Panc1 (cell line): ENCODE measurements at regions not wholly inside any gene's neighbourhood (a gene's known extent, or its start where the extent isn't known, plus 50 kb on each side); places are given as distances from the start of the nearest gene placed in this dataset.

Experiments used
- ATAC-seq: fragments of 200-7000 bp; cut with Tn5 transposase; 2 replicates; pipeline ENCODE4 v1.9.1; 2020; ENCODE audit warnings: mild to moderate bottlenecking, moderate library complexity
- BruUV-seq: library from RNA; stranded (reverse); fragments of 400-500 nt; replicated peaks from 2 replicates; lab custom pipeline; 2021; lab: Mats Ljungman, UMichigan
- CTCF ChIA-PET: fragments of 300-600 bp; sonication (Branson Sonifier 250); formaldehyde crosslinking; loops from one replicate; lab custom pipeline; 2022; ENCODE audit warnings: antibody characterized with exemption; lab: Charles Lee
- POLR2A ChIA-PET: fragments of 300-600 bp; sonication (Branson Sonifier 250); formaldehyde crosslinking; loops from one replicate; lab custom pipeline; 2022; ENCODE audit warnings: antibody characterized with exemption; lab: Charles Lee
- DNase-seq: peaks from one replicate; pipeline ENCODE4 v3.0.0-alpha.2; 2010; ENCODE audit warnings: low read depth, low spot score
- H3K27ac ChIP-seq: 2 replicates; pipeline ENCODE4 v1.5.1; 2011; ENCODE audit warnings: mild to moderate bottlenecking, low read length, inconsistent platforms
- H3K27me3 ChIP-seq: fragments of 200-500 bp; sonication (Bioruptor generic); 2 replicates; pipeline ENCODE4 v1.6.0; 2014; ENCODE audit warnings: low read length, inconsistent platforms; ENCODE audit not compliant: control insufficient read depth, insufficient read depth
- H3K36me3 ChIP-seq: fragments of 200-500 bp; sonication (Bioruptor generic); 2 replicates; pipeline ENCODE4 v1.5.1; 2014; ENCODE audit warnings: inconsistent platforms, mild to moderate bottlenecking, low read length, moderate library complexity; ENCODE audit not compliant: control insufficient read depth, insufficient read depth
- H3K4me1 ChIP-seq: 2 replicates; pipeline ENCODE4 v1.5.1; 2011; ENCODE audit warnings: inconsistent platforms, mild to moderate bottlenecking, low read length, moderate library complexity; ENCODE audit not compliant: control insufficient read depth, insufficient read depth
- H3K4me3 ChIP-seq, 2 experiments: 2 replicates each; pipeline ENCODE4 v1.5.1; 2011 to 2012; ENCODE audit warnings: low read depth in 2 of 2, low read length in 2 of 2, mild to moderate bottlenecking in 2 of 2, inconsistent platforms in 1 of 2, moderate library complexity in 1 of 2
- H3K9me3 ChIP-seq: fragments of 200-500 bp; sonication (Bioruptor generic); 2 replicates; pipeline ENCODE4 v1.5.1; 2014; ENCODE audit warnings: low read depth, mild to moderate bottlenecking, inconsistent platforms, low read length, moderate library complexity; ENCODE audit not compliant: control insufficient read depth, insufficient read depth
- POLR2AphosphoS5 ChIP-seq: IDR thresholded peaks from 2 replicates; pipeline ENCODE4 v1.6.1; 2012; ENCODE audit warnings: mild to moderate bottlenecking, low read depth, low read length, moderate library complexity
- SIN3A ChIP-seq: IDR thresholded peaks from 2 replicates; pipeline ENCODE4 v1.6.1; 2012; ENCODE audit warnings: low read depth, mild to moderate bottlenecking, low read length, moderate library complexity, borderline replicate concordance; ENCODE audit not compliant: insufficient read depth
- TCF7L2 ChIP-seq: IDR thresholded peaks from 2 replicates; pipeline ENCODE4 v1.6.1; 2011; ENCODE audit warnings: mild to moderate bottlenecking, low read depth, low read length, inconsistent platforms
- in situ Hi-C: cut with HindIII; loops from 2 replicates; pipeline ENCODE4 v1.10.0; 2016; ENCODE audit warnings: low sequenced_read_pairs, low pct_unique_long_range_greater_than_20kb
- intact Hi-C: fragments of 100-400 bp; cut with micrococcal nuclease; formaldehyde crosslinking; loops from one replicate; pipeline ENCODE4 v1.10.0; 2022; ENCODE audit not compliant: unreplicated experiment
- TF ChIP-seq, protein P1 (sequence below), 2 experiments: IDR thresholded peaks; 2 replicates each; pipeline ENCODE4 v1.6.1; 2011 to 2012; ENCODE audit warnings: low read depth in 2 of 2, control low read depth in 1 of 2, low read length in 1 of 2, mild to moderate bottlenecking in 1 of 2, moderate library complexity in 1 of 2; ENCODE audit not compliant: insufficient read depth in 1 of 2
- TF ChIP-seq, protein P2 (sequence below): fragments of 450-650 bp; IDR thresholded peaks from 2 replicates; pipeline ENCODE4 v1.5.1; 2017; ENCODE audit warnings: mild to moderate bottlenecking

DNA sequence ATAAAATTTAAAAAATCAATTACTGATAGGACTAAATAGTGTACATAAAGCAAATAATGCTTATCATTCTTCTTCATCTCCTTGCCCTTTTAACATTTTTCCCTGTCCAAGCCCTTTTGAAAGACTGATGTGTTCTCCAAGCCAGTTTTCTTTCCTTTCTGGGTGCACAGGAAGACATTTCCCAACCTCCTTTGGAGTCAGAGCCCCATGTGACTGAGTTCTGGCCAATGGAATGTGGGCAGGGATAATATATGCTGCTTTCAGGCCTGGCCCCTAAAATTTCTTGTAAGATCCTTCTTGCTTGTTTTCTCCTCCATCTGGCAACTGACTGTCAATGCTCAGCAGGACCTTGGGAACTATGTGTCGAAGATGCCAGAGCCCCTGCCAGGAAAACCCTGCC, 197.5 kb downstream of the EMX2 start:
- H3K4me1 ChIP-seq = no peaks in the 10 kb centered on the region
- ATAC-seq = no peak
- H3K27me3 ChIP-seq = peaks cover 12% of the 10 kb centered on the region; the same call in 1 of the 2 replicates
- intact Hi-C loops = no loop called here
- no TSS peak for BruUV-seq
- H3K27ac ChIP-seq = no peak overlapping the region
- in situ Hi-C loops = no loop called here
- no peak overlapping the region for H3K4me3 ChIP-seq
- H3K36me3 ChIP-seq = no peaks in the 10 kb centered on the region
- ChIA-PET CTCF (interaction anchor here (0.5 kb wide), 1 partner anchor 238 kb away, joined by 3 read pairs; no protein-coding TSS in a partner anchor), POLR2A (no interaction called here)
- no peak for TF ChIP-seq POLR2AphosphoS5
- TF ChIP-seq SIN3A = no peak
- TF ChIP-seq, protein P1, sequence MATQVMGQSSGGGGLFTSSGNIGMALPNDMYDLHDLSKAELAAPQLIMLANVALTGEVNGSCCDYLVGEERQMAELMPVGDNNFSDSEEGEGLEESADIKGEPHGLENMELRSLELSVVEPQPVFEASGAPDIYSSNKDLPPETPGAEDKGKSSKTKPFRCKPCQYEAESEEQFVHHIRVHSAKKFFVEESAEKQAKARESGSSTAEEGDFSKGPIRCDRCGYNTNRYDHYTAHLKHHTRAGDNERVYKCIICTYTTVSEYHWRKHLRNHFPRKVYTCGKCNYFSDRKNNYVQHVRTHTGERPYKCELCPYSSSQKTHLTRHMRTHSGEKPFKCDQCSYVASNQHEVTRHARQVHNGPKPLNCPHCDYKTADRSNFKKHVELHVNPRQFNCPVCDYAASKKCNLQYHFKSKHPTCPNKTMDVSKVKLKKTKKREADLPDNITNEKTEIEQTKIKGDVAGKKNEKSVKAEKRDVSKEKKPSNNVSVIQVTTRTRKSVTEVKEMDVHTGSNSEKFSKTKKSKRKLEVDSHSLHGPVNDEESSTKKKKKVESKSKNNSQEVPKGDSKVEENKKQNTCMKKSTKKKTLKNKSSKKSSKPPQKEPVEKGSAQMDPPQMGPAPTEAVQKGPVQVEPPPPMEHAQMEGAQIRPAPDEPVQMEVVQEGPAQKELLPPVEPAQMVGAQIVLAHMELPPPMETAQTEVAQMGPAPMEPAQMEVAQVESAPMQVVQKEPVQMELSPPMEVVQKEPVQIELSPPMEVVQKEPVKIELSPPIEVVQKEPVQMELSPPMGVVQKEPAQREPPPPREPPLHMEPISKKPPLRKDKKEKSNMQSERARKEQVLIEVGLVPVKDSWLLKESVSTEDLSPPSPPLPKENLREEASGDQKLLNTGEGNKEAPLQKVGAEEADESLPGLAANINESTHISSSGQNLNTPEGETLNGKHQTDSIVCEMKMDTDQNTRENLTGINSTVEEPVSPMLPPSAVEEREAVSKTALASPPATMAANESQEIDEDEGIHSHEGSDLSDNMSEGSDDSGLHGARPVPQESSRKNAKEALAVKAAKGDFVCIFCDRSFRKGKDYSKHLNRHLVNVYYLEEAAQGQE (IDR thresholded peaks at IDR 0.05; ENCODE audit: insufficient read depth in 1 of 2, low read depth in 2 of 2, low read length in 1 of 2) = no peak
- TF ChIP-seq TCF7L2 = no peak
- TF ChIP-seq, protein P2, sequence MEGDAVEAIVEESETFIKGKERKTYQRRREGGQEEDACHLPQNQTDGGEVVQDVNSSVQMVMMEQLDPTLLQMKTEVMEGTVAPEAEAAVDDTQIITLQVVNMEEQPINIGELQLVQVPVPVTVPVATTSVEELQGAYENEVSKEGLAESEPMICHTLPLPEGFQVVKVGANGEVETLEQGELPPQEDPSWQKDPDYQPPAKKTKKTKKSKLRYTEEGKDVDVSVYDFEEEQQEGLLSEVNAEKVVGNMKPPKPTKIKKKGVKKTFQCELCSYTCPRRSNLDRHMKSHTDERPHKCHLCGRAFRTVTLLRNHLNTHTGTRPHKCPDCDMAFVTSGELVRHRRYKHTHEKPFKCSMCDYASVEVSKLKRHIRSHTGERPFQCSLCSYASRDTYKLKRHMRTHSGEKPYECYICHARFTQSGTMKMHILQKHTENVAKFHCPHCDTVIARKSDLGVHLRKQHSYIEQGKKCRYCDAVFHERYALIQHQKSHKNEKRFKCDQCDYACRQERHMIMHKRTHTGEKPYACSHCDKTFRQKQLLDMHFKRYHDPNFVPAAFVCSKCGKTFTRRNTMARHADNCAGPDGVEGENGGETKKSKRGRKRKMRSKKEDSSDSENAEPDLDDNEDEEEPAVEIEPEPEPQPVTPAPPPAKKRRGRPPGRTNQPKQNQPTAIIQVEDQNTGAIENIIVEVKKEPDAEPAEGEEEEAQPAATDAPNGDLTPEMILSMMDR = no peak
- H3K9me3 ChIP-seq = no peaks in the 10 kb centered on the region
- no peak for DNase-seq

DNA sequence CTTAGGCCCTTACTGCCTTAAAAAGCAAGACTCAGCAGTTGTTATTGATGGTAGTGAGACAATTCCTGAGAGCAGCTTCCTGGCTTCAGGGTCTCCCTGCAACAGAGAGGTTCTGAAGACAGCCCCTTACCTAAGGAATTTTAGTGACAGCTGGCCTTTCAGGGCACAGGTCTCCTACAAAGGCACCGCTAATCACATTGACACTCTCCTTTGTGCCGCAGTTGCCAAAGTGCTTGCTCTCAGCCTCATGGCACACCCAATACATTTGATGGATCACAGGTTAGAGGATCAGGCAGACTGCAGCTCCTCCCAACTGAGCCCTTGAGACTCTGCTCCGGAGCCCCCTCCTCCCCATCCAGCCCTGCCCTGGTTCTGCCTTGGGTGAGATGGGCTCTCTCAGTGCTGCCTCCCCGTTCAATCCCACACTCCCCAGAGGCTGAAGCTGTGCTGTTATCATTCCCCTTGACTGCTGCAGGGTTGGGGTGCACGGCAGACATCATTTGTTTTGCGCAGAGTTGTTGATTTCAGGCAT, 198.2 kb downstream of the EMX2 start:
- BruUV-seq = no TSS peak
- Histone ChIP-seq H3K4me1 (no peaks in the 10 kb centered on the region), H3K27ac (no peak overlapping the region), H3K36me3 (no peaks in the 10 kb centered on the region), H3K9me3 (no peaks in the 10 kb centered on the region), H3K27me3 (peaks cover 12% of the 10 kb centered on the region; the same call in 1 of the 2 replicates), H3K4me3 (no peak overlapping the region)
- no peak for TF ChIP-seq POLR2AphosphoS5
- TF ChIP-seq, protein P2 = no peak
- TF ChIP-seq, protein P1 (IDR thresholded peaks at IDR 0.05; ENCODE audit: insufficient read depth in 1 of 2, low read depth in 2 of 2, low read length in 1 of 2) = no peak
- no peak for TF ChIP-seq TCF7L2
- no peak for TF ChIP-seq SIN3A
- ChIA-PET POLR2A (no interaction called here), CTCF (interaction anchor here (0.5 to 0.6 kb wide), 2 partner anchors 239 to 298 kb away, joined by 3 read pairs; no protein-coding TSS in a partner anchor)
- intact Hi-C loops (no loop called here), in situ Hi-C loops (no loop called here)
- no peak for ATAC-seq
- DNase-seq = no peak
